ENCODE measurements at regions not wholly inside any gene's neighbourhood (a gene's known extent, or its start where the extent isn't known, plus 50 kb on each side); places are given as distances from the start of the nearest gene placed in this dataset.

GRCh38 chr14:89730687-89731086, 223.8 kb downstream of the EFCAB11 start:
- TF ChIP-seq CTCF (IDR thresholded peaks at IDR 0.05) (no peak), POLR2A (IDR thresholded peaks at IDR 0.05) (no peak), POLR2AphosphoS5 (IDR thresholded peaks at IDR 0.05; ENCODE audit: insufficient read depth in 1 of 2, low read depth in 1 of 2) (no peak)

Measured in vagina (tissue), 2 donors.